ENCODE measurements at regions not wholly inside any gene's neighbourhood (a gene's known extent, or its start where the extent isn't known, plus 50 kb on each side); places are given as distances from the start of the nearest gene placed in this dataset.

DNA sequence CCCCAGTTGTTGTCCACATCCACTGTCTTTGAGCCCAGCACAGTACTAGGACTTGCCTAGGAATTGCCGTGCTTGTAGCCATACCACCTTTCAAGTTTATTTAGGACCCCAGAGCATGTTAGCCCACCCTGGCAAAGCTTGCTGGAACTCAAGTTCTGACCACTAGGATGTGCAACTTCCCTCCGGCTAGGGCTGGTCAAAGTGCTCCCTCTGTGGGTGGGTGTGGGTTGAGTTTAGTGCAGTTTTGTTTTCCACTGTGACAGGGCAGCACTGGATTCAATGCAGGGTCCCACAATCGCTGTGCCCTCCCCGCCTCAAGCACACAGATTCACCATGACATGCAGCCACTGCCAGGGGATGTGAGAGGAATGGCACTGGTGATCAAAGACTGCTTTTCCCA, 96.0 kb downstream of the RASGEF1B start:
- peaks cover 15% of the 10 kb centered on the region for H3K27me3 Mint-ChIP-seq (ENCODE audit: low read depth)
- H3K4me3 Mint-ChIP-seq (ENCODE audit: unreplicated experiment), result no peak overlapping the region
- H3K27ac Mint-ChIP-seq (ENCODE audit: unreplicated experiment), result no peak overlapping the region
- H3K36me3 Mint-ChIP-seq (ENCODE audit: low read depth), result no peaks in the 10 kb centered on the region
- TF ChIP-seq CTCF (IDR thresholded peaks at IDR 0.05), result no peak
- no peaks in the 10 kb centered on the region for H3K4me1 Mint-ChIP-seq (ENCODE audit: low read depth)
- H3K9me3 Mint-ChIP-seq (ENCODE audit: low read depth), result no peaks in the 10 kb centered on the region
- no peak for DNase-seq (ENCODE audit: low spot score)

DNA sequence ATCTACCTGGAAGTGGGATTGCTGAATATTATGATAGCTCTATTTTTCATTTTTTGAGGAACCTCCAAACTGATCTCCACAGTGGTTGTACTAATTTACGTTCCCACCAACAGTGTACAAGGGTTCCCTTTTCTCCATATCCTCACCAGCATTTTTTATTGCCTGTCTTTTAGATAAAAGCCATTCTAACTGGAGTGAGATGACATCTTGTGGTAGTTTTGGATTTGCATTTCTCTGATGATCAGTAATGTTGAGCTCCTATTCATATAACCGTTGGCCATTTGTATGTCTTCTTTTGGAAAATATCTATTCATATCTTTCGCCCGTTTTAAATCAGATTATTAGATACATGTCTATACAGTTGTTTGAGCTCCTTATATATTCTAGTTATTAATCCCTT, 101.8 kb downstream of the RASGEF1B start:
- no peak for TF ChIP-seq CTCF (IDR thresholded peaks at IDR 0.05)
- Mint-ChIP-seq H3K36me3 (ENCODE audit: low read depth) (no peaks in the 10 kb centered on the region), H3K27me3 (ENCODE audit: low read depth) (peaks cover 24% of the 10 kb centered on the region), H3K9me3 (ENCODE audit: low read depth) (no peaks in the 10 kb centered on the region), H3K27ac (ENCODE audit: unreplicated experiment) (no peak overlapping the region), H3K4me3 (ENCODE audit: unreplicated experiment) (no peak overlapping the region), H3K4me1 (ENCODE audit: low read depth) (no peaks in the 10 kb centered on the region)
- DNase-seq (ENCODE audit: low spot score), result no peak

DNA sequence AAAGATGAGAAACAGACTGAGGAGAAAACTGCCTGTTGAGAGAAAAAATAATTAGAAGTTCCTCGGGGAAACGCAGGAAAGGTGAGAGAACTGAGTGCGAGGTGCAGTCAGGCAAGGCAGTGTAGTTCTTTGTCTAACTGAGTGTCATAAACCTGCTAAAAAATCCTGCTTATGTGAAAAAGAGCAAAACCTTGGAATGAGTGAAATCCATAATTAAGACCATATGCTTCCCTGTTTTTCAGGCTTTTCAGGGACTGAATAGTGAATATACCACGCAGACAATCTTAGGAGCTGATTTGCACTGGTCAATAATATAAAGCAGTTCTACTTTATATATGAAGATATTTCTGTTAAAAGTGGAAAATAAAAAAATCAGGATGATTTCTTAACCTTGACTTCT, 104.9 kb downstream of the RASGEF1B start:
- DNase-seq (ENCODE audit: low spot score), result no peak
- Mint-ChIP-seq H3K27me3 (ENCODE audit: low read depth) (peaks cover 27% of the 10 kb centered on the region), H3K36me3 (ENCODE audit: low read depth) (no peaks in the 10 kb centered on the region), H3K4me3 (ENCODE audit: unreplicated experiment) (no peak overlapping the region), H3K4me1 (ENCODE audit: low read depth) (no peaks in the 10 kb centered on the region), H3K27ac (ENCODE audit: unreplicated experiment) (no peak overlapping the region), H3K9me3 (ENCODE audit: low read depth) (no peaks in the 10 kb centered on the region)
- TF ChIP-seq CTCF (IDR thresholded peaks at IDR 0.05), result no peak

DNA sequence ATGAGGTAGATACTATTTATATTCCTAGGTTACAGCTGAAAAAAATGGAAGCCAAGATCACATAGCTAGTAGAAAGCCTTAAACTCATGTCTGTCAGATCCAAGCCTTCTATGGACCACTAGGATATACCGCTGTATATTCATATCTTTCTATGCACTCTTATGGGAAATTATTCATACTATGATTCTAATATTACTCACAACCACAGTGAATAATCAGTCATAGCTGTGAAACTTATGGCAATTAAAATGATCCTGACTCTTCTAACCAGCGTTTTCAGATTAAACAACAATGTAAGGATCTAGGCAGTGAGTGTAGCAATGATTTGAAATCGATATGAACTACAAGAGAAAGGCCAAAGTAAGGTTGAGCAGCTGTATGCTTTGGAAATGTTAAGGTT, 111.0 kb downstream of the RASGEF1B start:
- no peak overlapping the region for H3K4me3 Mint-ChIP-seq (ENCODE audit: unreplicated experiment)
- H3K27me3 Mint-ChIP-seq (ENCODE audit: low read depth), result peaks cover 23% of the 10 kb centered on the region
- no peak overlapping the region for H3K27ac Mint-ChIP-seq (ENCODE audit: unreplicated experiment)
- H3K9me3 Mint-ChIP-seq (ENCODE audit: low read depth), result no peaks in the 10 kb centered on the region
- no peak for TF ChIP-seq CTCF (IDR thresholded peaks at IDR 0.05)
- DNase-seq (ENCODE audit: low spot score), result no peak
- H3K4me1 Mint-ChIP-seq (ENCODE audit: low read depth), result no peaks in the 10 kb centered on the region
- no peaks in the 10 kb centered on the region for H3K36me3 Mint-ChIP-seq (ENCODE audit: low read depth)

GRCh38 chr4:81359207-81359606, 112.5 kb downstream of the RASGEF1B start:
- Mint-ChIP-seq H3K4me1 (ENCODE audit: low read depth) (no peaks in the 10 kb centered on the region), H3K36me3 (ENCODE audit: low read depth) (no peaks in the 10 kb centered on the region), H3K4me3 (ENCODE audit: unreplicated experiment) (no peak overlapping the region), H3K27ac (ENCODE audit: unreplicated experiment) (no peak overlapping the region), H3K9me3 (ENCODE audit: low read depth) (no peaks in the 10 kb centered on the region), H3K27me3 (ENCODE audit: low read depth) (peaks cover 22% of the 10 kb centered on the region)
- no peak for DNase-seq (ENCODE audit: low spot score)
- no peak for TF ChIP-seq CTCF (IDR thresholded peaks at IDR 0.05)

Measured in chondrocyte (in vitro differentiated cells).